Keratinocyte (primary cell): ENCODE measurements at regions not wholly inside any gene's neighbourhood (a gene's known extent, or its start where the extent isn't known, plus 50 kb on each side); places are given as distances from the start of the nearest gene placed in this dataset.

ENCODE experiments used
- DNase-seq: peaks from one replicate; pipeline ENCODE4 v3.0.0-alpha.2; 2011; ENCODE audit warnings: low read depth, missing footprints, low spot score
- FAIRE-seq: peaks from 2 replicates; lab custom pipeline; 2011; peaks lifted over from hg19 to GRCh38; lab: Jason Lieb, UNC
- H2AFZ ChIP-seq: 2 replicates; pipeline ENCODE4 v1.6.0; 2012; ENCODE audit warnings: low read length, control low read depth, inconsistent platforms; ENCODE audit not compliant: control insufficient read depth
- H3K27ac ChIP-seq: 2 replicates; pipeline ENCODE4 v1.5.1; 2011; ENCODE audit warnings: low read length; ENCODE audit not compliant: control insufficient read depth, insufficient read depth
- H3K27me3 ChIP-seq: 3 replicates; pipeline ENCODE4 v1.6.0; 2011; ENCODE audit warnings: low read length; ENCODE audit not compliant: control insufficient read depth, insufficient read depth; ENCODE audit errors: extremely low read depth
- H3K36me3 ChIP-seq, 2 experiments: 2 replicates in 1 of 2; 3 replicates in 1 of 2; pipeline ENCODE4 v1.5.1; 2011; ENCODE audit warnings: low read length in 2 of 2, mild to moderate bottlenecking in 1 of 2; ENCODE audit not compliant: control insufficient read depth in 2 of 2, insufficient read depth in 2 of 2; ENCODE audit errors: extremely low read depth in 1 of 2
- H3K4me1 ChIP-seq: 3 replicates; pipeline ENCODE4 v1.5.1; 2011; ENCODE audit warnings: low read length; ENCODE audit not compliant: control insufficient read depth, insufficient read depth; ENCODE audit errors: extremely low read depth
- H3K4me2 ChIP-seq: 3 replicates; pipeline ENCODE4 v1.6.0; 2011; ENCODE audit warnings: low read depth, low read length; ENCODE audit not compliant: control insufficient read depth, insufficient read depth; ENCODE audit errors: extremely low read depth
- H3K4me3 ChIP-seq, 3 experiments: fragments of 200-600 bp in 1 of 3; sonication (generic) in 1 of 3; 2 replicates in 2 of 3; 3 replicates in 1 of 3; pipeline ENCODE4 v1.5.1; 2011 to 2016; ENCODE audit warnings: low read length in 3 of 3, mild to moderate bottlenecking in 3 of 3, control low read depth in 2 of 3, inconsistent platforms in 1 of 3, low read depth in 1 of 3, mixed read lengths in 1 of 3, mixed run types in 1 of 3, moderate library complexity in 1 of 3; ENCODE audit not compliant: control insufficient read depth in 2 of 3, insufficient read depth in 2 of 3; ENCODE audit errors: extremely low read depth in 1 of 3
- H3K79me2 ChIP-seq: 2 replicates; pipeline ENCODE4 v1.6.0; 2012; ENCODE audit warnings: low read length; ENCODE audit not compliant: control insufficient read depth, insufficient read depth
- H3K9ac ChIP-seq: 3 replicates; pipeline ENCODE4 v1.6.0; 2011; ENCODE audit warnings: low read length; ENCODE audit not compliant: control insufficient read depth, insufficient read depth; ENCODE audit errors: extremely low read depth
- H3K9me1 ChIP-seq: 3 replicates; pipeline ENCODE4 v1.6.0; 2011; ENCODE audit warnings: low read length; ENCODE audit not compliant: control insufficient read depth, insufficient read depth; ENCODE audit errors: extremely low read depth
- H3K9me3 ChIP-seq: 2 replicates; pipeline ENCODE4 v1.5.1; 2012; ENCODE audit warnings: low read depth, low read length; ENCODE audit not compliant: control insufficient read depth
- H4K20me1 ChIP-seq: 3 replicates; pipeline ENCODE4 v1.6.0; 2011; ENCODE audit warnings: low read length; ENCODE audit not compliant: control insufficient read depth, insufficient read depth; ENCODE audit errors: extremely low read depth
- EZH2 ChIP-seq: IDR thresholded peaks from one replicate; pipeline ENCODE4 v1.6.1; 2012; ENCODE audit warnings: inconsistent platforms, mild to moderate bottlenecking, low read length, moderate library complexity
- dilution Hi-C: fragments of 300-500 bp; cut with MboI; formaldehyde crosslinking; loops from one replicate; pipeline ENCODE4 v1.7.0; 2020; ENCODE audit warnings: low sequenced_read_pairs; ENCODE audit not compliant: extremely low pct_ligation_motif_present
- TF ChIP-seq, protein P1 (sequence below), 3 experiments: IDR thresholded peaks in 1 of 3; conservative IDR thresholded peaks in 1 of 3; optimal IDR thresholded peaks in 1 of 3; 2 replicates in 2 of 3; 3 replicates in 1 of 3; pipeline versions ENCODE3 to v1.5.1; 2011; ENCODE audit warnings: low read length in 3 of 3, mild to moderate bottlenecking in 3 of 3, moderate library complexity in 2 of 3, control low read depth in 1 of 3, inconsistent platforms in 1 of 3; ENCODE audit not compliant: insufficient read depth in 2 of 3; ENCODE audit errors: extremely low read depth in 1 of 3

DNA sequence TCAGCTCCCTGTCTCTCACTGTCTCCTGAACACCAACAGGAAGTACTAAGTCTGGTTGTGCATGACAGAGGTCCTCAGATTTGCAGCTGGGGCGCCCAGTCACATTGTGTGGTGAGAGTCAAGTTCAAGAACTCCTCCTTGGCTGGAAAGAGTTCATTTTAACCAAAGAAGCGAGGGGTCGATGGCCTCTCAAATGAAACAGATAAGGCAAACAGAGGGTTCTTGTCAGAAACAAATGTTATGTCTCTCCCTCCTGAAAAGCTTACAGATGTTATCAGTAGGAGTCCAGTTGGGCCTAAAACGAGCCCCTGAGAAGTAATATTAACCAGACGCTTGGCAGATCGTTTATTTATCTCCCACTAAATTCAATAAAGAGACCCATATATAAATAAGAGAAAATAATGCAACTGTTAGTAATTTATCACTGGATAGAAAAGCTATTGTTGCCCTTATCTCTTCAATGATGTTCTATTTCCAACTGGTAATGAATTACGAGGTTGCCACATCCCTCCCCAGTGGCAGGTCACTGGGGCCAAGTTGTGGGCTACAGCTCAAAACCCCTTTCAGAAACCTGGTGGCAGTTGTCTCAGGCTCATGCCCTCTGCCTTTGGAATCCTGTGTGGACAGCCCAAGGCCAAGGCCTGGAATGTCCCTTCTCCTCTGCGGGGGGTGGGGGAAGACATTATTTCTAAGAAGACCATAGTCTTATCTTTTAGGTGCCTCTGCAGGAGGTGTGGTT, 307.5 kb upstream of the DYNLRB2 start:
- H3K27me3 ChIP-seq, result no peaks in the 10 kb centered on the region
- dilution Hi-C loops, result no loop called here
- H3K4me2 ChIP-seq, result no peak overlapping the region
- H3K4me3 ChIP-seq, result no peak overlapping the region
- TF ChIP-seq, protein P1, sequence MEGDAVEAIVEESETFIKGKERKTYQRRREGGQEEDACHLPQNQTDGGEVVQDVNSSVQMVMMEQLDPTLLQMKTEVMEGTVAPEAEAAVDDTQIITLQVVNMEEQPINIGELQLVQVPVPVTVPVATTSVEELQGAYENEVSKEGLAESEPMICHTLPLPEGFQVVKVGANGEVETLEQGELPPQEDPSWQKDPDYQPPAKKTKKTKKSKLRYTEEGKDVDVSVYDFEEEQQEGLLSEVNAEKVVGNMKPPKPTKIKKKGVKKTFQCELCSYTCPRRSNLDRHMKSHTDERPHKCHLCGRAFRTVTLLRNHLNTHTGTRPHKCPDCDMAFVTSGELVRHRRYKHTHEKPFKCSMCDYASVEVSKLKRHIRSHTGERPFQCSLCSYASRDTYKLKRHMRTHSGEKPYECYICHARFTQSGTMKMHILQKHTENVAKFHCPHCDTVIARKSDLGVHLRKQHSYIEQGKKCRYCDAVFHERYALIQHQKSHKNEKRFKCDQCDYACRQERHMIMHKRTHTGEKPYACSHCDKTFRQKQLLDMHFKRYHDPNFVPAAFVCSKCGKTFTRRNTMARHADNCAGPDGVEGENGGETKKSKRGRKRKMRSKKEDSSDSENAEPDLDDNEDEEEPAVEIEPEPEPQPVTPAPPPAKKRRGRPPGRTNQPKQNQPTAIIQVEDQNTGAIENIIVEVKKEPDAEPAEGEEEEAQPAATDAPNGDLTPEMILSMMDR (optimal IDR thresholded peaks at IDR 0.05 in 1 of 3, IDR thresholded peaks at IDR 0.05 in 1 of 3, conservative IDR thresholded peaks at IDR 0.05 in 1 of 3; ENCODE audit: extremely low read depth in 1 of 3, insufficient read depth in 2 of 3, low read length in 3 of 3), result no peak
- TF ChIP-seq EZH2, result no peak
- H3K9ac ChIP-seq, result no peak overlapping the region
- H3K4me1 ChIP-seq, result peaks cover 17% of the 10 kb centered on the region
- DNase-seq, result no peak
- H2AFZ ChIP-seq, result no peak overlapping the region
- H3K9me3 ChIP-seq, result no peaks in the 10 kb centered on the region
- H3K79me2 ChIP-seq, result no peaks in the 10 kb centered on the region
- FAIRE-seq, result no peak
- no peaks in the 10 kb centered on the region for H3K36me3 ChIP-seq
- H3K27ac ChIP-seq, result no peak overlapping the region
- no peaks in the 10 kb centered on the region for H4K20me1 ChIP-seq
- no peaks in the 10 kb centered on the region for H3K9me1 ChIP-seq

DNA sequence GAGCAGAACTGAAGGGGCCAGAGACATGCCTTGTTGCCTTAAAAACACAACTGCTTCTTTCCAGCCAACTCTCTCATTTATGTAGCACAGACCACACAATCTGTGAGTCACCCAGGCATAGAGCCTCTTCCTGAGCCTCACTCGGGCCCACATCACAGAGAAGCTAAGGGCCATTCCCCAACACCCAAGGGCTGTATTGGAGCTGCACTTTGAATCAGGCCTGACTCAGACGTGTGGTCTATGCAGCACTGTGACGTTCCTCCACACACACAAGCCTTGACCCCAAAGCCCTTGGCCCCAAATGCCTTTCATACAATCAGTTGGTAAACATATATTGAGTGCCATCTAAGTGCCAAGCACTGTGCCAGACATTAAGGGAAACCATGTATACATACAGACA, 308.9 kb upstream of the DYNLRB2 start:
- Histone ChIP-seq H3K9me1 (no peaks in the 10 kb centered on the region), H3K9me3 (no peaks in the 10 kb centered on the region), H3K27me3 (no peaks in the 10 kb centered on the region), H3K27ac (peak overlapping the region; percentile 49), H3K9ac (peak overlapping the region; percentile 3), H4K20me1 (no peaks in the 10 kb centered on the region), H3K4me2 (peak overlapping the region; percentile 63), H2AFZ (peak overlapping the region; percentile 11), H3K36me3 (no peaks in the 10 kb centered on the region), H3K4me1 (peaks cover 17% of the 10 kb centered on the region), H3K79me2 (no peaks in the 10 kb centered on the region), H3K4me3 (no peak overlapping the region)
- peak; percentile 96 for FAIRE-seq
- TF ChIP-seq, protein P1 (optimal IDR thresholded peaks at IDR 0.05 in 1 of 3, IDR thresholded peaks at IDR 0.05 in 1 of 3, conservative IDR thresholded peaks at IDR 0.05 in 1 of 3; ENCODE audit: extremely low read depth in 1 of 3, insufficient read depth in 2 of 3, low read length in 3 of 3), result no peak
- TF ChIP-seq EZH2, result no peak
- peak; percentile 64 for DNase-seq
- dilution Hi-C loops, result no loop called here
